Keratinocyte (primary cell): ENCODE measurements at regions not wholly inside any gene's neighbourhood (a gene's known extent, or its start where the extent isn't known, plus 50 kb on each side); places are given as distances from the start of the nearest gene placed in this dataset.
"Not testable (repeated sequence)": the region's sequence is repeated elsewhere in the genome, so short reads cannot be mapped to it uniquely, and the experiment has no call there.

Experiments used
- DNase-seq: peaks from one replicate; pipeline ENCODE4 v3.0.0-alpha.2; 2011; ENCODE audit warnings: low read depth, missing footprints, low spot score
- FAIRE-seq: peaks from 2 replicates; lab custom pipeline; 2011; peaks lifted over from hg19 to GRCh38; lab: Jason Lieb, UNC
- H2AFZ ChIP-seq: 2 replicates; pipeline ENCODE4 v1.6.0; 2012; ENCODE audit warnings: low read length, control low read depth, inconsistent platforms; ENCODE audit not compliant: control insufficient read depth
- H3K27ac ChIP-seq: 2 replicates; pipeline ENCODE4 v1.5.1; 2011; ENCODE audit warnings: low read length; ENCODE audit not compliant: control insufficient read depth, insufficient read depth
- H3K27me3 ChIP-seq: 3 replicates; pipeline ENCODE4 v1.6.0; 2011; ENCODE audit warnings: low read length; ENCODE audit not compliant: control insufficient read depth, insufficient read depth; ENCODE audit errors: extremely low read depth
- H3K36me3 ChIP-seq, 2 experiments: 2 replicates in 1 of 2; 3 replicates in 1 of 2; pipeline ENCODE4 v1.5.1; 2011; ENCODE audit warnings: low read length in 2 of 2, mild to moderate bottlenecking in 1 of 2; ENCODE audit not compliant: control insufficient read depth in 2 of 2, insufficient read depth in 2 of 2; ENCODE audit errors: extremely low read depth in 1 of 2
- H3K4me1 ChIP-seq: 3 replicates; pipeline ENCODE4 v1.5.1; 2011; ENCODE audit warnings: low read length; ENCODE audit not compliant: control insufficient read depth, insufficient read depth; ENCODE audit errors: extremely low read depth
- H3K4me2 ChIP-seq: 3 replicates; pipeline ENCODE4 v1.6.0; 2011; ENCODE audit warnings: low read depth, low read length; ENCODE audit not compliant: control insufficient read depth, insufficient read depth; ENCODE audit errors: extremely low read depth
- H3K4me3 ChIP-seq, 3 experiments: fragments of 200-600 bp in 1 of 3; sonication (generic) in 1 of 3; 2 replicates in 2 of 3; 3 replicates in 1 of 3; pipeline ENCODE4 v1.5.1; 2011 to 2016; ENCODE audit warnings: low read length in 3 of 3, mild to moderate bottlenecking in 3 of 3, control low read depth in 2 of 3, inconsistent platforms in 1 of 3, low read depth in 1 of 3, mixed read lengths in 1 of 3, mixed run types in 1 of 3, moderate library complexity in 1 of 3; ENCODE audit not compliant: control insufficient read depth in 2 of 3, insufficient read depth in 2 of 3; ENCODE audit errors: extremely low read depth in 1 of 3
- H3K79me2 ChIP-seq: 2 replicates; pipeline ENCODE4 v1.6.0; 2012; ENCODE audit warnings: low read length; ENCODE audit not compliant: control insufficient read depth, insufficient read depth
- H3K9ac ChIP-seq: 3 replicates; pipeline ENCODE4 v1.6.0; 2011; ENCODE audit warnings: low read length; ENCODE audit not compliant: control insufficient read depth, insufficient read depth; ENCODE audit errors: extremely low read depth
- H3K9me1 ChIP-seq: 3 replicates; pipeline ENCODE4 v1.6.0; 2011; ENCODE audit warnings: low read length; ENCODE audit not compliant: control insufficient read depth, insufficient read depth; ENCODE audit errors: extremely low read depth
- H3K9me3 ChIP-seq: 2 replicates; pipeline ENCODE4 v1.5.1; 2012; ENCODE audit warnings: low read depth, low read length; ENCODE audit not compliant: control insufficient read depth
- H4K20me1 ChIP-seq: 3 replicates; pipeline ENCODE4 v1.6.0; 2011; ENCODE audit warnings: low read length; ENCODE audit not compliant: control insufficient read depth, insufficient read depth; ENCODE audit errors: extremely low read depth
- CTCF ChIP-seq, 3 experiments: IDR thresholded peaks in 1 of 3; conservative IDR thresholded peaks in 1 of 3; optimal IDR thresholded peaks in 1 of 3; 2 replicates in 2 of 3; 3 replicates in 1 of 3; pipeline versions ENCODE3 to v1.5.1; 2011; ENCODE audit warnings: low read length in 3 of 3, mild to moderate bottlenecking in 3 of 3, moderate library complexity in 2 of 3, control low read depth in 1 of 3, inconsistent platforms in 1 of 3; ENCODE audit not compliant: insufficient read depth in 2 of 3; ENCODE audit errors: extremely low read depth in 1 of 3
- EZH2 ChIP-seq: IDR thresholded peaks from one replicate; pipeline ENCODE4 v1.6.1; 2012; ENCODE audit warnings: inconsistent platforms, mild to moderate bottlenecking, low read length, moderate library complexity
- dilution Hi-C: fragments of 300-500 bp; cut with MboI; formaldehyde crosslinking; loops from one replicate; pipeline ENCODE4 v1.7.0; 2020; ENCODE audit warnings: low sequenced_read_pairs; ENCODE audit not compliant: extremely low pct_ligation_motif_present

GRCh38 chr15:59812250-59812870, 123.2 kb upstream of the BNIP2 start:
- Histone ChIP-seq H2AFZ (no peak overlapping the region), H3K4me2 (no peak overlapping the region)

GRCh38 chr15:59803293-59803966, 114.3 kb upstream of the BNIP2 start:
- Histone ChIP-seq H2AFZ (peak overlapping the region; percentile 47), H3K4me2 (peak overlapping the region; percentile 45), H3K9ac (peak overlapping the region; percentile 37)
- H3K9me3 ChIP-seq, DNase-seq, H3K36me3 ChIP-seq, H3K27ac ChIP-seq, H3K4me1 ChIP-seq, H3K9me1 ChIP-seq, H3K27me3 ChIP-seq, dilution Hi-C loops, H3K79me2 ChIP-seq, H4K20me1 ChIP-seq, H3K4me3 ChIP-seq, FAIRE-seq: not testable (repeated sequence)

More at GRCh38 chr15:59812250-59812870, 123.2 kb upstream of the BNIP2 start:
- no peaks in the 10 kb centered on the region for H3K27me3 ChIP-seq
- no peaks in the 10 kb centered on the region for H3K4me1 ChIP-seq
- no peak for DNase-seq
- H3K27ac ChIP-seq: no peak overlapping the region
- no peak for TF ChIP-seq CTCF (optimal IDR thresholded peaks at IDR 0.05 in 1 of 3, IDR thresholded peaks at IDR 0.05 in 1 of 3, conservative IDR thresholded peaks at IDR 0.05 in 1 of 3; ENCODE audit: extremely low read depth in 1 of 3, insufficient read depth in 2 of 3, low read length in 3 of 3)
- TF ChIP-seq EZH2: no peak
- no peak overlapping the region for H3K9ac ChIP-seq
- dilution Hi-C loops: no loop called here
- H3K4me3 ChIP-seq: no peak overlapping the region
- no peaks in the 10 kb centered on the region for H3K9me3 ChIP-seq
- no peaks in the 10 kb centered on the region for H4K20me1 ChIP-seq
- FAIRE-seq: no peak
- H3K36me3 ChIP-seq: no peaks in the 10 kb centered on the region
- no peaks in the 10 kb centered on the region for H3K9me1 ChIP-seq
- H3K79me2 ChIP-seq: no peaks in the 10 kb centered on the region
